Thyroid gland (tissue), 4 donors: ENCODE measurements at regions not wholly inside any gene's neighbourhood (a gene's known extent, or its start where the extent isn't known, plus 50 kb on each side); places are given as distances from the start of the nearest gene placed in this dataset.

Experiments used
- DNase-seq, 2 donors: peaks; one replicate each; pipeline ENCODE4 v3.0.0-alpha.2; 2019
- H3K27ac ChIP-seq, 3 donors: fragments of 200-600 bp; sonication (generic); 1 replicate in 2 of 3; 2 replicates in 1 of 3; pipeline ENCODE4 v1.5.1; 2016 to 2019; ENCODE audit warnings: mild to moderate bottlenecking in 1 of 3, moderate library complexity in 1 of 3
- H3K27me3 ChIP-seq: fragments of 200-600 bp; sonication (generic); one replicate; pipeline ENCODE4 v1.5.1; 2019
- H3K36me3 ChIP-seq, 2 donors: fragments of 200-600 bp; sonication (generic); one replicate each; pipeline ENCODE4 v1.5.1; 2016 to 2019
- H3K4me1 ChIP-seq, 2 donors: fragments of 200-600 bp; sonication (generic); one replicate each; pipeline ENCODE4 v1.5.1; 2017 to 2019
- H3K4me3 ChIP-seq, 3 donors: fragments of 200-600 bp; sonication (generic); replicated peaks in 1 of 3; 1 replicate in 2 of 3; 2 replicates in 1 of 3; pipeline ENCODE4 v1.5.1; 2016; ENCODE audit warnings: mild to moderate bottlenecking in 1 of 3
- H3K9me3 ChIP-seq: fragments of 200-600 bp; sonication (generic); one replicate; pipeline ENCODE4 v1.5.1; 2017
- POLR2A ChIP-seq, 2 donors: fragments of 450-650 bp; IDR thresholded peaks; one replicate each; pipeline ENCODE4 v1.6.1; 2017; ENCODE audit warnings: antibody characterized with exemption in 2 of 2, mild to moderate bottlenecking in 2 of 2, moderate library complexity in 1 of 2
- WGBS, 2 donors: methylation state at CpG; one replicate each; pipeline ENCODE4 v1.1.5; 2017; 5-methylcytosine and 5-hydroxymethylcytosine counted together
- intact Hi-C: fragments of 100-400 bp; cut with DNase I; formaldehyde crosslinking; loops from one replicate; pipeline ENCODE4 v1.15.1; 2023
- TF ChIP-seq, protein P1 (sequence below), 6 experiments: fragments of 200-600 bp in 3 of 6; fragments of 450-650 bp in 3 of 6; sonication (generic) in 3 of 6; IDR thresholded peaks; one replicate each; pipeline ENCODE4 v1.5.1; 2016 to 2019; ENCODE audit warnings: antibody characterized with exemption in 6 of 6, mild to moderate bottlenecking in 2 of 6, inconsistent platforms in 1 of 6, moderate library complexity in 1 of 6

DNA sequence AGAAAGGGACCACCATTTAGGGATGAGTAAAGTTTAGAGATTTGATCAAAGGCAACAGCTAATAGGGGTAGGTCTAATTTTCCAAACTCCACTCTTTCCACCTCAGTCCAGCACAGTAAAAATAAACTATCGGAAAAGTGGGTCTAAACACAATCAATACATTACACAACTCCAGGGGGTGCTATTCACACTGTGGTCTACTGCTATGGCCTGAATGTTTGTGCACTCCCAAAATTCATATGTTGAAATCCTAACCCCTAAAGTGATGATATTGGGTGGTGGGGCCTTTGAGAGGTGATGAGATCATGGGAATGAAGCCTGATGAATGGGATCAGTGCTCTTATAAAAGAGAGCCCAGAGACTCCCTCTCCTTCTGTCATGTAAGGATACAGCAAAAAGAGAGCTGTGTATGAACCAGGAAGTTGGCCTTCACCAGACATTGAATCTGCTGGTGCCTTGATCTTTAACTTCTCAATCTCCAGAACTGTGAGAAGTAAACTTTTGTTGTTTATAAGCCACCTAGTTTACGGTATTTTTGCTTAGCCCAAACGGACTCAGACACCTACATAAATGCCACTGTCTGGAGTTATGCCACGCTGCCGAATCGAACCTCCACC, 193.9 kb downstream of the OMA1 start:
- no peaks in the 10 kb centered on the region for H3K9me3 ChIP-seq
- H3K36me3 ChIP-seq = no peaks in the 10 kb centered on the region
- WGBS, 2 donors = 92 to 94% methylated on average over 6 of the region's 6 CpGs
- H3K27ac ChIP-seq = no peak overlapping the region
- H3K4me3 ChIP-seq = no peak overlapping the region
- no peaks in the 10 kb centered on the region for H3K27me3 ChIP-seq
- DNase-seq = no peak
- TF ChIP-seq POLR2A (IDR thresholded peaks at IDR 0.05) = no peak
- TF ChIP-seq, protein P1, sequence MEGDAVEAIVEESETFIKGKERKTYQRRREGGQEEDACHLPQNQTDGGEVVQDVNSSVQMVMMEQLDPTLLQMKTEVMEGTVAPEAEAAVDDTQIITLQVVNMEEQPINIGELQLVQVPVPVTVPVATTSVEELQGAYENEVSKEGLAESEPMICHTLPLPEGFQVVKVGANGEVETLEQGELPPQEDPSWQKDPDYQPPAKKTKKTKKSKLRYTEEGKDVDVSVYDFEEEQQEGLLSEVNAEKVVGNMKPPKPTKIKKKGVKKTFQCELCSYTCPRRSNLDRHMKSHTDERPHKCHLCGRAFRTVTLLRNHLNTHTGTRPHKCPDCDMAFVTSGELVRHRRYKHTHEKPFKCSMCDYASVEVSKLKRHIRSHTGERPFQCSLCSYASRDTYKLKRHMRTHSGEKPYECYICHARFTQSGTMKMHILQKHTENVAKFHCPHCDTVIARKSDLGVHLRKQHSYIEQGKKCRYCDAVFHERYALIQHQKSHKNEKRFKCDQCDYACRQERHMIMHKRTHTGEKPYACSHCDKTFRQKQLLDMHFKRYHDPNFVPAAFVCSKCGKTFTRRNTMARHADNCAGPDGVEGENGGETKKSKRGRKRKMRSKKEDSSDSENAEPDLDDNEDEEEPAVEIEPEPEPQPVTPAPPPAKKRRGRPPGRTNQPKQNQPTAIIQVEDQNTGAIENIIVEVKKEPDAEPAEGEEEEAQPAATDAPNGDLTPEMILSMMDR (IDR thresholded peaks at IDR 0.05) = no peak
- intact Hi-C loops = no loop called here
- no peaks in the 10 kb centered on the region for H3K4me1 ChIP-seq

DNA sequence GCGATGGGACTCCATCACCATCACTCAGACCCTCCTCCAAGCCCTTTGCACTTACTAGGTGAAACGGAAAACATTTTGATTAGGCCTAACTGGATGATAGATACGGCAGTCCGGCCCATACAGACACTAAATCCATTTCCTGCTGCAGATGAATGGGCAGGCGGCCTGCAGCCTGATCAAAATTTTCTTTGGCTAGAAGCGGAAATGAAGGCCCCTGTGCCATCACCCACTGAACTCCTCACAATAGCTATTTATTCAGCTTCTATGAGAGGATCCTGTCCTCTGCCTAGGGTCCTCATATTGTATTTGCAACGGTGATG, 200.5 kb downstream of the OMA1 start:
- WGBS, 2 donors = 82 to 85% methylated on average over 7 of the region's 7 CpGs
- Histone ChIP-seq H3K4me1 (no peaks in the 10 kb centered on the region), H3K9me3 (no peaks in the 10 kb centered on the region), H3K27ac (no peak overlapping the region), H3K36me3 (no peaks in the 10 kb centered on the region), H3K27me3 (no peaks in the 10 kb centered on the region), H3K4me3 (no peak overlapping the region)
- TF ChIP-seq POLR2A (IDR thresholded peaks at IDR 0.05) = no peak
- TF ChIP-seq, protein P1 (IDR thresholded peaks at IDR 0.05) = no peak
- DNase-seq = peak; percentile 2 to 3
- intact Hi-C loops = no loop called here

- intact Hi-C loops = no loop called here
- Histone ChIP-seq H3K4me1 (no peaks in the 10 kb centered on the region), H3K27ac (no peak overlapping the region), H3K4me3 (no peak overlapping the region), H3K27me3 (no peaks in the 10 kb centered on the region), H3K36me3 (no peaks in the 10 kb centered on the region), H3K9me3 (no peaks in the 10 kb centered on the region)
- 63 to 65% methylated on average over 5 of the region's 5 CpGs for WGBS, 2 donors
- TF ChIP-seq, protein P1 (IDR thresholded peaks at IDR 0.05) = no peak
- no peak for TF ChIP-seq POLR2A (IDR thresholded peaks at IDR 0.05)
- no peak for DNase-seq
Measured at GRCh38 chr1:58345215-58346035, 201.1 kb downstream of the OMA1 start.

DNA sequence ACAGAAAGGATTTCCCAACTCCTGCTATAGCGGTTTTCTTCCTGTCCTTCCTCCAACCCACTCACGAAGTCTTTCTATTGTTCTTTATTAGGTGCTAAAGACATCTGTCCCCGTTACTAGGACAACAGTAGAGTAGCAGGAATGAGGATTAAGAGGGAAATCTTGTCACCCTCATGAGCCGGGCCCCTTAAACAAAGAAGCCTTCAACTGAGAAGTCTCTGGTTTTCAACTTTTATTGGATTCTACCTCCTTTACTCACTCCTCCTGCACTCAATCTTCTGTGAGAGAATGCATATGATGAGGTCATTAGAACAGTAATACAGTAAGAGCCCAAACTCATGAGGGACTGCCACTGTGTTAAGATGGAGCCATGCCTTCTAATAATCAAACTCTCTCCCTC, 206.3 kb downstream of the OMA1 start:
- Histone ChIP-seq H3K27ac (no peak overlapping the region), H3K9me3 (no peaks in the 10 kb centered on the region), H3K27me3 (no peaks in the 10 kb centered on the region), H3K4me1 (no peaks in the 10 kb centered on the region), H3K4me3 (no peak overlapping the region), H3K36me3 (no peaks in the 10 kb centered on the region)
- WGBS, 2 donors = 64 to 69% methylated on average over 4 of the region's 4 CpGs
- intact Hi-C loops = no loop called here
- no peak for DNase-seq
- no peak for TF ChIP-seq POLR2A (IDR thresholded peaks at IDR 0.05)
- TF ChIP-seq, protein P1 (IDR thresholded peaks at IDR 0.05) = no peak

- H3K27ac ChIP-seq = no peak overlapping the region
- H3K4me1 ChIP-seq = no peaks in the 10 kb centered on the region
- TF ChIP-seq POLR2A (IDR thresholded peaks at IDR 0.05) = no peak
- TF ChIP-seq, protein P1 (IDR thresholded peaks at IDR 0.05) = no peak
- no peaks in the 10 kb centered on the region for H3K27me3 ChIP-seq
- DNase-seq = no peak
- intact Hi-C loops = no loop called here
- no peaks in the 10 kb centered on the region for H3K36me3 ChIP-seq
- 44 to 58% methylated on average over 1 of the region's 1 CpG for WGBS, 2 donors
- no peak overlapping the region for H3K4me3 ChIP-seq
- H3K9me3 ChIP-seq = no peaks in the 10 kb centered on the region
Measured at GRCh38 chr1:58338081-58338480, 208.4 kb downstream of the OMA1 start.
